ENCODE measurements at regions not wholly inside any gene's neighbourhood (a gene's known extent, or its start where the extent isn't known, plus 50 kb on each side); places are given as distances from the start of the nearest gene placed in this dataset.
A peak's percentile ranks its signal among the peaks of the same experiment; 100 is the strongest.

- no peak overlapping the region for H3K9ac ChIP-seq (ENCODE audit: insufficient read length, low read depth)
- no peaks in the 10 kb centered on the region for H3K36me3 ChIP-seq (ENCODE audit: insufficient read depth, insufficient read length, low read length)
- H3K9me3 ChIP-seq (ENCODE audit: insufficient read depth, low read length): no peaks in the 10 kb centered on the region
- no peaks in the 10 kb centered on the region for H3K4me1 ChIP-seq (ENCODE audit: insufficient read depth, insufficient read length)
- no peak for DNase-seq (ENCODE audit: low read depth, low spot score)
- no peaks in the 10 kb centered on the region for H3K27me3 ChIP-seq (ENCODE audit: insufficient read depth, insufficient read length)
- TF ChIP-seq ZNF274 (IDR thresholded peaks at IDR 0.05; ENCODE audit: low read depth, low read length) (no peak), YY1 (IDR thresholded peaks at IDR 0.05; ENCODE audit: insufficient read depth, insufficient read length) (no peak), SUZ12 (IDR thresholded peaks at IDR 0.05; ENCODE audit: extremely low read depth, insufficient read depth, insufficient read length) (no peak)
- no peak overlapping the region for H3K4me3 ChIP-seq (ENCODE audit: insufficient read length, low read depth)
Observed at GRCh38 chr18:41410006-41410405, 545.0 kb upstream of the PIK3C3 start.

GRCh38 chr18:41406834-41407233 is 548.2 kb upstream of the PIK3C3 start:
- H3K9ac ChIP-seq (ENCODE audit: insufficient read length, low read depth): no peak overlapping the region
- no peak for TF ChIP-seq YY1 (IDR thresholded peaks at IDR 0.05; ENCODE audit: insufficient read depth, insufficient read length)
- no peak for TF ChIP-seq SUZ12 (IDR thresholded peaks at IDR 0.05; ENCODE audit: extremely low read depth, insufficient read depth, insufficient read length)
- TF ChIP-seq ZNF274 (IDR thresholded peaks at IDR 0.05; ENCODE audit: low read depth, low read length): no peak
- H3K27me3 ChIP-seq (ENCODE audit: insufficient read depth, insufficient read length): no peaks in the 10 kb centered on the region
- no peaks in the 10 kb centered on the region for H3K9me3 ChIP-seq (ENCODE audit: insufficient read depth, low read length)
- no peak overlapping the region for H3K4me3 ChIP-seq (ENCODE audit: insufficient read length, low read depth)
- DNase-seq (ENCODE audit: low read depth, low spot score): no peak
- no peaks in the 10 kb centered on the region for H3K36me3 ChIP-seq (ENCODE audit: insufficient read depth, insufficient read length, low read length)
- H3K4me1 ChIP-seq (ENCODE audit: insufficient read depth, insufficient read length): no peaks in the 10 kb centered on the region

GRCh38 chr18:41396861-41397260 is 558.2 kb upstream of the PIK3C3 start:
- H3K27me3 ChIP-seq (ENCODE audit: insufficient read depth, insufficient read length): no peaks in the 10 kb centered on the region
- no peak for DNase-seq (ENCODE audit: low read depth, low spot score)
- H3K36me3 ChIP-seq (ENCODE audit: insufficient read depth, insufficient read length, low read length): no peaks in the 10 kb centered on the region
- no peak for TF ChIP-seq YY1 (IDR thresholded peaks at IDR 0.05; ENCODE audit: insufficient read depth, insufficient read length)
- TF ChIP-seq SUZ12 (IDR thresholded peaks at IDR 0.05; ENCODE audit: extremely low read depth, insufficient read depth, insufficient read length): no peak
- TF ChIP-seq ZNF274 (IDR thresholded peaks at IDR 0.05; ENCODE audit: low read depth, low read length): no peak
- H3K4me3 ChIP-seq (ENCODE audit: insufficient read length, low read depth): no peak overlapping the region
- no peaks in the 10 kb centered on the region for H3K4me1 ChIP-seq (ENCODE audit: insufficient read depth, insufficient read length)
- H3K9me3 ChIP-seq (ENCODE audit: insufficient read depth, low read length): no peaks in the 10 kb centered on the region
- no peak overlapping the region for H3K9ac ChIP-seq (ENCODE audit: insufficient read length, low read depth)

GRCh38 chr18:41396211-41396610 is 558.8 kb upstream of the PIK3C3 start:
- Histone ChIP-seq H3K9me3 (ENCODE audit: insufficient read depth, low read length) (no peaks in the 10 kb centered on the region), H3K27me3 (ENCODE audit: insufficient read depth, insufficient read length) (no peaks in the 10 kb centered on the region), H3K9ac (ENCODE audit: insufficient read length, low read depth) (no peak overlapping the region)

GRCh38 chr18:41395695-41396094 is 559.3 kb upstream of the PIK3C3 start:
- no peak overlapping the region for H3K4me3 ChIP-seq (ENCODE audit: insufficient read length, low read depth)
- no peak for TF ChIP-seq SUZ12 (IDR thresholded peaks at IDR 0.05; ENCODE audit: extremely low read depth, insufficient read depth, insufficient read length)
- TF ChIP-seq ZNF274 (IDR thresholded peaks at IDR 0.05; ENCODE audit: low read depth, low read length): no peak
- TF ChIP-seq YY1 (IDR thresholded peaks at IDR 0.05; ENCODE audit: insufficient read depth, insufficient read length): no peak
- no peaks in the 10 kb centered on the region for H3K36me3 ChIP-seq (ENCODE audit: insufficient read depth, insufficient read length, low read length)
- H3K9ac ChIP-seq (ENCODE audit: insufficient read length, low read depth): no peak overlapping the region
- no peak for DNase-seq (ENCODE audit: low read depth, low spot score)
- no peaks in the 10 kb centered on the region for H3K27me3 ChIP-seq (ENCODE audit: insufficient read depth, insufficient read length)
- H3K9me3 ChIP-seq (ENCODE audit: insufficient read depth, low read length): no peaks in the 10 kb centered on the region
- H3K4me1 ChIP-seq (ENCODE audit: insufficient read depth, insufficient read length): no peaks in the 10 kb centered on the region

More at GRCh38 chr18:41396211-41396610, 558.8 kb upstream of the PIK3C3 start:
- Histone ChIP-seq H3K36me3 (ENCODE audit: insufficient read depth, insufficient read length, low read length) (no peaks in the 10 kb centered on the region), H3K4me1 (ENCODE audit: insufficient read depth, insufficient read length) (no peaks in the 10 kb centered on the region), H3K4me3 (ENCODE audit: insufficient read length, low read depth) (no peak overlapping the region)
- no peak for TF ChIP-seq SUZ12 (IDR thresholded peaks at IDR 0.05; ENCODE audit: extremely low read depth, insufficient read depth, insufficient read length)
- no peak for TF ChIP-seq ZNF274 (IDR thresholded peaks at IDR 0.05; ENCODE audit: low read depth, low read length)
- no peak for DNase-seq (ENCODE audit: low read depth, low spot score)

GRCh38 chr18:41391616-41392595 is 563.1 kb upstream of the PIK3C3 start:
- no peaks in the 10 kb centered on the region for H3K27me3 ChIP-seq (ENCODE audit: insufficient read depth, insufficient read length)
- DNase-seq (ENCODE audit: low read depth, low spot score): peak; percentile 39
- H3K4me1 ChIP-seq (ENCODE audit: insufficient read depth, insufficient read length): no peaks in the 10 kb centered on the region
- TF ChIP-seq SUZ12 (IDR thresholded peaks at IDR 0.05; ENCODE audit: extremely low read depth, insufficient read depth, insufficient read length) (no peak), ZNF274 (IDR thresholded peaks at IDR 0.05; ENCODE audit: low read depth, low read length) (no peak), YY1 (IDR thresholded peaks at IDR 0.05; ENCODE audit: insufficient read depth, insufficient read length) (no peak)
- no peak overlapping the region for H3K4me3 ChIP-seq (ENCODE audit: insufficient read length, low read depth)
- no peaks in the 10 kb centered on the region for H3K9me3 ChIP-seq (ENCODE audit: insufficient read depth, low read length)
- no peaks in the 10 kb centered on the region for H3K36me3 ChIP-seq (ENCODE audit: insufficient read depth, insufficient read length, low read length)
- no peak overlapping the region for H3K9ac ChIP-seq (ENCODE audit: insufficient read length, low read depth)

GRCh38 chr18:41390309-41390708 is 564.7 kb upstream of the PIK3C3 start:
- TF ChIP-seq SUZ12 (IDR thresholded peaks at IDR 0.05; ENCODE audit: extremely low read depth, insufficient read depth, insufficient read length): no peak
- TF ChIP-seq YY1 (IDR thresholded peaks at IDR 0.05; ENCODE audit: insufficient read depth, insufficient read length): no peak
- TF ChIP-seq ZNF274 (IDR thresholded peaks at IDR 0.05; ENCODE audit: low read depth, low read length): no peak
- Histone ChIP-seq H3K9ac (ENCODE audit: insufficient read length, low read depth) (no peak overlapping the region), H3K4me3 (ENCODE audit: insufficient read length, low read depth) (no peak overlapping the region), H3K4me1 (ENCODE audit: insufficient read depth, insufficient read length) (no peaks in the 10 kb centered on the region), H3K9me3 (ENCODE audit: insufficient read depth, low read length) (no peaks in the 10 kb centered on the region), H3K36me3 (ENCODE audit: insufficient read depth, insufficient read length, low read length) (no peaks in the 10 kb centered on the region), H3K27me3 (ENCODE audit: insufficient read depth, insufficient read length) (no peaks in the 10 kb centered on the region)
- DNase-seq (ENCODE audit: low read depth, low spot score): no peak

All from NT2/D1 (cell line).